GM19468 (cell line): ENCODE measurements at regions not wholly inside any gene's neighbourhood (a gene's known extent, or its start where the extent isn't known, plus 50 kb on each side); places are given as distances from the start of the nearest gene placed in this dataset.

Experiments used
- ATAC-seq: cut with Tn5 transposase; IDR thresholded peaks from one replicate; pipeline ENCODE4 v1.9.1; 2021; ENCODE audit warnings: mild to moderate bottlenecking, moderate library complexity, moderate number of reproducible peaks; ENCODE audit not compliant: unreplicated experiment; ENCODE audit errors: extremely low read depth

DNA sequence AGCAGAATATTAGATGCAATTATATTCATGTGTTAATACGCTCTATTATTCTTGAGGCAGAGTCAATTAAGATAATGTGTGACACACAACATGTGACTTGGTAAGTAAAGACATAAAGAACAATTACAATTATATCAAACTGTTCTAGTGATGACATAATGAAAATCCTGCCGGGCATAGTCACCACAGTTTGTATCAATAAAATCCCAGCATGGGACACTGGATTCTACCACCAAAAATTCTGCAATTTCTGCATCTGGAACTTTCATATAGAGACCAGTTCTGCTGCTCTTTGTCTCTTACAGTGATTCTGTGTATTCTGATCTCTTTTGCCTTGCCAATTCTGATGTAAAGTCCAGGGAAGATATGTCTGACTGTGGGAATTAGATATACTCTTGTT is 495.6 kb upstream of the LRRC4C start:
- no peak for ATAC-seq

DNA sequence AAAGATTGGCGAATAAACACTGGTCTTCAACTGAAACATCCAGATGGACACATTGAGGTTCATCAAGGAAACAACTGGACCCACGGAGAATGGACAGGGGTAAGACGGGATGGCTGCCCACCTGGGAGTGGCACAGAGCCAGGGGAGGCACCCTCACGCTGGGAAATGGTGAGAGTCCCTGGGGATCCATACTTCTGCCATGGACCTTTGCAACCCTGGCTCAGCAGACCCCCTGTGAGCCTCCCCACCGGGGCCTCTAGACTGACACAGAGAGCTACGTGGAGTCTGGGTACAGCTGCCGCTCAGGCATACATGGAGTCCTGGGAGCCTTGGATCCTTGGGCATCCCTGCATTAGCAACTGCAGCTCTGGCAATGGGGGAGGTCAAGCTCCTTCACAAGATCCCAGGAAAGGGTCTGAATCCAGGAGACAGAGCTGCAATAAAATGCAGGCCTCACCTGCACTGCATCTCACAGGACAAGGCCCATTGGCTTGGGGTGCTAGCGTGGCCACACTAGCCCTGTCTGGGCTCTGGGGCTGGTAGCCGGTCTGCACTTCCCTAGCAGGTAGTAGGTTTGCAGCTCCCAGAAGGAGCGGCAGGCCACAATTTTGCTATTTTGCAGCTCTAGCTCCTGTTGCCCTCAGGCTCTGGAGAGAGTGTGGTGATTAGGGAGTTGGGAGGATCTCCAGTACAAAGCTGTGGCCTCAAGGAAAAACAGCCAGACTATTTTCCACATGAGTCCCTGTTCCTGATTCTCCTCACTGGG is 496.4 kb upstream of the LRRC4C start:
- ATAC-seq, result no peak

DNA sequence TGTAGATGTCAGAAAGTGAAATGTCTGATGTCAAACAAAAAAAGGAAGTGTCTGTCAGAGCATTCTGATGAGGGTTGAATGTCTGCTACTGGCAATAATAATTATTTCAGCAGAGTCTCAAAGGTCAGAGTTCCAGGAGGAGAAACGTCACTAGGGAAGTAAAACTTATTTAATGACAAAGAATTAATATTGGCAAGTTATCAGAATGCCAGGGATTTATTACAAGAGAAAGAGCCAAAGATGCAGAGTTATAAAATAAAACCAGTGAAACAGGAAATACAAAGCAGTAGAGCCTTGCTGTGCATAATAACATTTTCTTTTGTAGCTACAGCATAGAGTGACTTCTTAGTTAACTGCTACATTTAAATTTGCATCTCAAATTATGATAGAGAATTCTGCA is 504.0 kb upstream of the LRRC4C start:
- no peak for ATAC-seq

DNA sequence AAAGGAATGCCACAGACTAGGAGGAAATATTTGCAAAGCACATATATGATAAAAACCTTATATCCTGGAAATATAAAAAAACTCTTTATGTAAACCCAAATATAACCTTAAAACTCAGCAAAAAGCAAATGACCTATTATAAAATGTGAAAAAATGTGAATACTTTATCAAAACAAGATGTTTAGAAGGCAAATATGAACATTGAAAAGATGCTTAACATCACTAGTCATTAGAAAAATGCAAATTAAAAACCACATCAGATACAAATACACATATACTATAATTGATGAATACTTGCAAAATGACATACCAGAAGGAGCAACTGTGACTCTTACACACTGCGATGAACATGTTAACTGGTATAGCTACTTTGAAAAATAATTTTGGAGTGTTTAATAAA is 511.2 kb upstream of the LRRC4C start:
- no peak for ATAC-seq

DNA sequence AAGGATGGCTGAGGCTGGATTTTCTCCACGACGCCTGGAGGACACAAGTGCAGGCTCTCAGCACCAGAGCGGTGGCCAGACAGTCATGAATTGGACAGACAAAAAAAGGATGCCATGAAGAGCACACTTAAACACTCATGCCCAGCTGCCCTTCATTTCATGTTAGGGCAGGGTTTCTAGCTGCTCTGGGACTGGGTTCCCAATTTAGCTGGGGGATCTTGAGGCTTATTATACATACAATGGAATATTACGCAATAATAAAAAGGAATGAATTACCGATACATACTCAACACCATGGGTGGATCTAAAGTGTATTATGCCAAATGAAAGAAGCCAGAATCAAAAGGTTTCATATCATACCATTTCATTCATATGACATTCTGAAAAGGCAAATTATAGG is 512.1 kb upstream of the LRRC4C start:
- ATAC-seq, result no peak

DNA sequence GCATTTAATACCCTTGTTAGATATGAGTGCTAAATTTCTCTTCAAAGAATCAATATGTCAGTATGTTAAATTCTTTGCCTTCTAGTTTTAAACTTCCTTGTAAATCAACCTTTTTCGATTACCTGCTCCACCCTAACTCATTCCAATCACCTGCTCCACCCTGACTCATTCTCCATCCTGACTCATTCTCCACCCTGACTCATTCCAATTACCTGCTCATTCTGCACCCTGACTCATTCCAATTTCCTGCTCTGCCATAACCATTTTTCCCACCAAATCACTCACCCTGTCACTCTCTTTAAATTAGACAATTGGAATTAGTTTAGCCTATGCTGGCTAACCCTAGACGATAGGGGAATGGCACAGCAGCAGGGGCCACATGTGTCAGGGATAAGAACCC is 519.5 kb upstream of the LRRC4C start:
- no peak for ATAC-seq

DNA sequence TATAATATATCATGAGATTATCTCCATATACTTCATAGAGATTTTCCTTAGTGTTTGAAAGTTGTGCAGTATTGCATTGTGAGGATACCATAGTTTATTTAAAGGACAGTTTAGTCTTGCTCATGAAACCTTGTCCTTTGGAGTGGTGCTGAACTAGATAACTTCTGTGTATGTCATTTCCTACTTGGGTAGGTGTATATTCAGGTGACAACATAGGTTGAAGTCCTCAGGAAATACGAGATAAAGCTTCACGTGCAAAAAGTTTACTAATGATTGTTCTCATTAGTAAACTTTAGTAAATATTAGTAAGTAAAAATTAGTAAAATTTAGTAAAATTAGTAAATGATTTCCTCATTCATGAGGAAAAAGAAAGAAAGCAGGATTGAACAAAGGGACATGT is 521.3 kb upstream of the LRRC4C start:
- ATAC-seq, result no peak

DNA sequence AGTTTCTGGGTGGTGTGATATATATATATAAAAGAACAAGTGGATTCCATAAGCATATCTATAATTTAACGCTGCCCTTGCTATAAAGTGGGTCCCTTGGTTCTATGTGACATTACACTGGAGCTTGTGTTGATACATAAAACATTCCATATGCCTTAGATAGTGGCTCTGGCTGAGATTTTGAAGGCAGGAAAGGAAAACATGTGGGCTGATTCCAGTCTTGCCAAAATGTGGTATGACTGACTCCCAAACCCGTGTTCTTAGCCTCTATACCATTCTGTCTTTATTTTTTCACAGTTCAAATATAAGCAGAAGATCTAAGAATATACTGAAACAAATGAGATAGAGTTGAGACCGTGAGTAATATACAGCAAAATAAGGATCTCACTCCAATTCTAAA is 522.8 kb upstream of the LRRC4C start:
- no peak for ATAC-seq

DNA sequence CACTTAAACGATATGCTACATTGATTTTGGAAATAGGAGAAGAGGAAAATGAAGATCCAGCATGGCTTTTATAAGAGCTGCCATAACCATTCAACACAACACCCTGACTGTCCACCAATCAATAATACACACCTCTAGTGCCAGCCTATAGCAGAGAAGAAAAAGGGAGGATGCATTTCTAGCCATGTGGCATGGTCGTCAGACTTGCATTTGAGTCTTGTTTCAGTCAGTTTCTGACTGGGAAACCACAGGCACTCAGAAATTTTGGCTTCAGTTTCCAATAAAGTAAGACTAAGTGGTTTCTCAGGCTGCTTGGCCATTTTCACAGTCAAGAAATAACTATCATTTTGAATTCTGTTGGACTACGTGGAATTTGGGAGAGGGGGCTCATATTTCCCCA is 523.5 kb upstream of the LRRC4C start:
- ATAC-seq, result no peak

DNA sequence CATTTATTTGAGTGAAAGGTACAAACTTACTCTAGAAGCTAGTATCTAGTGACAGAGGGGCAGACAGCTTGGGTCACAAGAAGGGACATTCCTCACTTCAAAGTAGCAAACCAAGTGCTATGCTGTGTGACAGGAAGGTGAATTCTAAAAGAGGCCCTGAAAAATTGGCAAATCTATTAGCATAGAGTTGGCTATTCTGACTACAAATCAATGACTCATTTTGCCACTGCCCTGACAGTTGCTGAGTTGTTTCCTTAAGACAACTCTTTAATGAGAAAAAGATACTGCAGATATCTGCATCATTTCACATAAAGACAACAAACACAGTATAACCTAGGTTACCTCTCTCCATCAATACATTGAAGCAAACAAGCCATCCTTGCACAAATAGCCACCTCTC is 524.0 kb upstream of the LRRC4C start:
- no peak for ATAC-seq

DNA sequence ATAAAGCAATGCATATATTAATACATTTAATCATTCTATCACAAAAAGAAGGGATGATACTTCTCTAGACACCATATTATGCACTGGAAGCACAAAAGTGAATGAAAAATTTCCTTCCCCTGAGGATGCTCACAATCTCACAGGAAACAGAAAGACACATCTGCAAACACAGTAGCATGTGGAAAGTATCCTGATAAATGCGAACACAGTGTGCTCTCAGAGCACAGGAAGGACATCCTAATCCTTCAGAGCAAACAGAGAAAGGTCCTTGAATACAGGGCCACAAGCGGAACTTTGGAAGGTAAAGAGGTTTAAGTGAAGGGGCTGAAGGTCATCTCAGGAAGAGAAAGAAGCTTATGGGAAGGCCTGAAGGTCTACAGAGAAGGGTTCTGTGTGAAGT is 524.6 kb upstream of the LRRC4C start:
- ATAC-seq, result no peak

DNA sequence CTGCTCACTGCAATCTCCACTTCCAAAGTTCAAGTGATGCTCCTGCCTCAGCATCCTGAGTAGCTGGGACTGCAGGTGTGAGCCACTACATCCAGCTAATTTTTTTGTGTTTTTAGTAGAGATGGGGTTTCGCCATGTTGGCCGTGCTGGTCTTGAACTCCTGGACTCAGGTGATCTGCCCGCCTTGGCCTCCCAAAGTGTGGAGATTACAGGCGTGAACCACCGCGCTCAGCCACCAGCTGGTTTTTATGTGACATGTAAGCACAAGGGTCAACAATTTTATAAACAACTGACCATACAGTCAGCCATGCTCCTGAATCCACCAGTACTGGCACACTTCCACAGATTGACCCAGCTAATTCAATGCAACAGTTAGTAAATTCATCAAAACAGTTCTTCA is 526.3 kb upstream of the LRRC4C start:
- ATAC-seq, result no peak

DNA sequence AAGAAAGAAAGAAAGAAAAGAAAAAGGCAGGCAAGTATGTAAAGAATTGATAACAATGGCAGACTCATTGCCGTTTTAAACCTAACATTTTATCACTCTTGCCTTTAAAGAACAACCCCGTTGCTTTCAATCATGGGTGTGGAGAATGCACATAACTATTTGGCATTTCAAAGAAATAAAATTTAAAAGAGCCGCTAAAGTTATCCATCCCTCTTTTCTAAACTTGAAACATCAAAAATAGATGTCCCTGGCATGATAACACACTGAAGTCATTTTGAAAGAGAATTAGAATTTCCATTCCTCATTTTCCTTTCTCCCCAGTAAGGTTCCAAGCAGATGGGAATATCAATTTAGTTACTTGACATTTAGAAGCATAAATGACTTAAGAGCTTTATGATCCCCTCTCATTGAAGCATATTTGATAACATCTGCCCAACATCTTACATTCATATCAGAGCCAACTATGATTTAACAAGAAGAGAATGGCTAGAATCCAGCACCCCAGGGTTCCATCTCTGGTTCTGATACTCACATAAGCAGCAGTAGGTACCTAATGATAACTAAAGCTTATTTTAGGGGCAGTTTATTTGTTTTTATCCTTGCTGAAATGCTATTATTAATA is 529.6 kb upstream of the LRRC4C start:
- ATAC-seq, result no peak

DNA sequence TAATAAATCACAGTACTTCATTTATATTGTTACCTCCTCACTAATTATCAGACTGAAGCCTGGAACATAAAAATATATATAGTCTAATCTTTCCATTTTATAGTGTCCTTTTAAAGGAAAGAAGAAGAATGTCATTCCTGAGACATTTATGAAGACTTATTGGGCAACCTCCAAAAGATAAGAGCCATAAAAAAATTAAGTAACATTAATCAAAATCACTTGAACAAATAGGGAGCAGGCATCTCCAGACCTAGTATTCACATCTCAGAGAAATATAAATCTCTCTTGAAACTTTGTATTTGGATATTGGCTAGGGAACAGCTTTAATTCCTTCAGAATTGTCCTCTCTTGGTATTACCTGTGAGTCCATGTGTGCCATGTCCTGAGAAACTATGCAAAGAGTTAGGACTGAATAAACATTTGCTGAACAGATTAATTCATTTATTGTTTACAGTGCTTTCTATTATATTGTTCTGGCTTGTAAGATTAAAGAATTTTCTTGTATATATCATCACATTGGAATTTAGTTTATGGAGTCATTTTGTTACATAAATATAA is 530.5 kb upstream of the LRRC4C start:
- ATAC-seq, result no peak

DNA sequence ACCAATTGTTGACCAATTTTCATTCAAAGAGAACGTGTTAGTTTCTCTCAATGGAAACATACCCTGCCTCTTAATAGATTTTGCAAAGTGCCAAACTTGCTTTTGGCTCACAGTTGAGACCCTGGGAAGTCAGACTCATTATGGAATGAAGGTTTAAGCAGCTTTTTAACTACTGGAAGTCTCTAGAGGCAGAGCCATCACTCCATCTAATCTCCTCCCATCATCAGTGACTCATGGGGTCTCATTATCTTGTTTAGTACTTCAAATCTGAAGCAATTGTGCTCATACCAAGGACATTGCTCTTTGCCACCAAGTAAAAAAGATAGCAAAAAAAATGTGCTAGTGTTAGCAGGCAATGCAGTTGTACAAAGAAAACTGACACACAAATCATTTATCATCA is 537.1 kb upstream of the LRRC4C start:
- ATAC-seq, result no peak

DNA sequence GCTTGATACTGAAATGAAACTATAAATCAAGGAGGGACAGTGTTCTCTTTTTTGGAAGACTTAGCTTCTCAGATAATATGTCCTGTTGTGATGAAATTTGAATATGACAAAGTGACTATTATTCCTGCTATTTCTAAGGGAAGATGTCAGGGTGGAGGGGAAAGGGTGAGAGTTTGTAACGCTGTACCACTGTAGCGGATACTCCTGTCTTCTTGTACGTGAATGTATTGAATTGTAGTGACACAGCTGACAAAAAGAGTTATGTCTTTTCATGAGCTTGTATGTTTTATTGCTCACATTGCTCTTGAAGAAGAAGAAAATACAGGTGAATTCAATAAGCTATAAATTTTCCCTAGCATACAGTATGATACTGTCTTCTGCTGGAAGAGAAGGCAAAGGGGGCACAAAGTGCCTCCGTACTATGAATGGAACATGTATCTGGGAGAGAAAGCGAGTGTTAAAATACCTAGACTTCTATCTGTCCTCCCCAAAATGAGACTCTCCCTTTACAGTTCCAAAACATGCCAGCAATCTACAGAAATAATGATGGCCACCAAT is 538.5 kb upstream of the LRRC4C start:
- ATAC-seq, result no peak

DNA sequence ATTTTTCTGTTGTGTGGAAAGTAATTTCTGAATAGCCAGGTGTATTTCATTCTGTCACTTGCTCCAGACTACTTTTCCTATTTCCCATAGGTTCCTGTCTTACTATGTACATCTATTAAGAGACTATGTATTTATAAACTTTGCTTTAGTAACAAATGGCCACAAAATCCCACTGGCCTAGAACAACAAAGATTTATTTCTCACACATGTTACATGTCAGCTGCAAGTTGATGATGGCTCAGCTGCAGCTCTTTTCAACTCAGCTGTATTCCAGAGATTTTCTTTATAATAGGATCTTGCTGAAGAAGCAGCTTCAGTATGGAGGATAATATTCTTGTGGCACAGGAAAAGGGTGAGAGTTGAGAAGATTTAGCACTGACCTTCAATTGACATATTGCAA is 539.6 kb upstream of the LRRC4C start:
- ATAC-seq, result no peak

DNA sequence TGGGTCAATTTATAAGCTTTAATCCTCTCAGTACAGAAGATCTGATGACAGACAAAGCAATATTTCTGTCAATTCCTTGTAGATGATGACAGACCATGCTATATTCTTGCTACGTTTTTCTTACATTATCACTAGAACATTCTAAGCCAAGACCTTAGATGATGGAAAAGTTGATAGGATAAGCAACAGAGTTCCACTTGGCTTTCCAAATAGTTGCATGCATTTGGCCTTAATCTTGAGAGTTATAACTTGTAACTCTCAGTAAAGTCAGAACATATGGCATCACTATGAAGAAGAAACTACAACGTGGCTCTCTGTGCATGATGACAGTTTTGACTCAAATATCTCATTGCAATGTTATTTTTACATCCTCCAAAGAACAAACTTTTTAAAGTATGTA is 544.3 kb upstream of the LRRC4C start:
- no peak for ATAC-seq

DNA sequence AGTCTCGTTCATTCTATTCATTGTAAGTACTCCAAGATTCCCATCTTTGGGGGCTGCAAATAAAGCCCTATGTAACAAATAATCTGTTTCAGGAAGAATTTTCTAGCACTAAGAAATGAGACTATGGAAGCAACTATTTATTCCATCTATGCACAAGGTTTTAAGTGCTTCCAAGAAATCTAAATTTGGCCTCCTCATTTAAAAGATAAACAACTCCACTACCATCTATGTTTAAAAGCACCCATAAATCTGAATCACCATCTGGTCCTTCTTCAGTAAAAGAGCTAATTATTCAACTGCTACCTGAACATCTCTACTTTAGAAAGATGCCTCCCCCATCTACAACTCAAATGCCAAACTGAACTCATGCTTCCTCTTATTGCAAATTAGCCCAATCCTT is 547.3 kb upstream of the LRRC4C start:
- no peak for ATAC-seq

DNA sequence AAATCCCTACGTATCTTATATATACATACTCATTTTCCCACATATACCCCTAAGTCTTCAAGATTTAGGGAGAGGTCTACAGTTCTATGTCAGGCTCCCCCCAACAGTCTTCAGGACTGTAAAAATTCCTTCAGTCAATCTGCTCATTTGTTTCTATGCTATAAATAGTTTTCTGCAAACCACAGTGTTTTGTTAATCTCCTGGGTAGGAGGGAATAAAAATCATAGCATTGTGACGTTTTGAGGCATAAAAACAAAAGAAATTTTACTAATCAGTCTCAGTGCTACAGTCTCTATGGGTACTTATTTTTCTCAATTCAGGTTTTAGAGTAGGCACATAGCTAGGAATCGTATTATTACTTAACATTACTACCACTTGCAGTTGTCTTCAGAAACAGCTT is 552.8 kb upstream of the LRRC4C start:
- no peak for ATAC-seq

DNA sequence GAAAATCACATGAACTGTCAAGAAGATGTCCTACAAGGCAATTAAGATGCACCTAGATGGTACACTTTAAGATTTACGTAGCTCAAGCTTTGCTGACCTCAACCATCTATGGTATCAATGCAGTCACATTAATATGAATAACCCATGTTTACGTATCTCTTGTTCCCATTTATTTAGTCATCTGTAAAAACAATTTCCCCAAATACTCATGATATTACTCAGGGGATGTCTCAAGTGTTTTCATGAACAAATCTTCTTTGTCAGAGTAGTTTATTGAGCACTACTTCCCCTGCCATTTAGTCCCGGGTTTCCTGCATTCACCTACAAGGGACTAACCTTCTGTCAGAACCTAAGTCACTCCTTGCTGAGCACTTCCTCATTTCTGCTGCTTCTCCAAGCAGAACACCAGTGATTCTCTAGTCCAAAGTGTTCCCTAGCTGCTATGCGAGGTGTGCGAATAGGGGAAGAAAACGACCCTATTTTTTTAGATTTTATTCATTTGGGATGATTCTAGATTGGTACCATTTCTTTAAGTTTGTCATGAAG is 554.3 kb upstream of the LRRC4C start:
- ATAC-seq, result no peak
